Gastrocnemius medialis (tissue), 4 donors: ENCODE measurements at regions not wholly inside any gene's neighbourhood (a gene's known extent, or its start where the extent isn't known, plus 50 kb on each side); places are given as distances from the start of the nearest gene placed in this dataset.

ENCODE experiments used
- ATAC-seq, 2 donors: fragments of 150-250 bp; one replicate each; pipeline ENCODE4 v1.9.1; 2016
- DNase-seq, 2 donors: peaks; one replicate each; pipeline ENCODE4 v3.0.0-alpha.2; 2019
- H3K27ac ChIP-seq, 4 donors: fragments of 200-600 bp; sonication (generic); 1 replicate in 1 of 4; 2 replicates in 3 of 4; pipeline ENCODE4 v1.5.1; 2016 to 2018; ENCODE audit warnings: mild to moderate bottlenecking in 2 of 4, moderate library complexity in 1 of 4
- H3K27me3 ChIP-seq, 3 donors: fragments of 200-600 bp; sonication (generic) in 2 of 3; 1 replicate in 1 of 3; 2 replicates in 2 of 3; pipeline versions ENCODE4 v1.5.1 to v1.6.0; 2016 to 2019; ENCODE audit warnings: mild to moderate bottlenecking in 1 of 3, moderate library complexity in 1 of 3
- H3K36me3 ChIP-seq, 2 donors: fragments of 200-600 bp; sonication (generic) in 1 of 2; one replicate each; pipeline ENCODE4 v1.5.1; 2017 to 2018
- H3K4me1 ChIP-seq, 2 donors: fragments of 200-600 bp; sonication (generic) in 1 of 2; one replicate each; pipeline ENCODE4 v1.5.1; 2016 to 2017; ENCODE audit warnings: mild to moderate bottlenecking in 2 of 2
- H3K4me3 ChIP-seq, 4 donors: fragments of 200-600 bp; sonication (generic) in 3 of 4; 1 replicate in 1 of 4; 2 replicates in 3 of 4; pipeline ENCODE4 v1.5.1; 2016 to 2019; ENCODE audit warnings: mild to moderate bottlenecking in 2 of 4
- H3K9me3 ChIP-seq, 3 donors: fragments of 200-600 bp; sonication (generic) in 2 of 3; 1 replicate in 1 of 3; 2 replicates in 2 of 3; pipeline ENCODE4 v1.5.1; 2016 to 2019
- CTCF ChIP-seq, 5 experiments: fragments of 450-650 bp in 3 of 5; fragments of 200-600 bp in 2 of 5; sonication (generic) in 2 of 5; IDR thresholded peaks in 4 of 5; conservative IDR thresholded peaks in 1 of 5; 1 replicate in 4 of 5; 2 replicates in 1 of 5; pipeline ENCODE4 v1.5.1; 2016 to 2019; ENCODE audit warnings: antibody characterized with exemption in 5 of 5, mild to moderate bottlenecking in 3 of 5, moderate library complexity in 3 of 5
- POLR2A ChIP-seq, 2 donors: fragments of 450-650 bp; IDR thresholded peaks; one replicate each; pipeline ENCODE4 v1.6.1; 2017; ENCODE audit warnings: antibody characterized with exemption in 2 of 2, mild to moderate bottlenecking in 2 of 2, moderate library complexity in 2 of 2
- in situ Hi-C, 4 donors: fragments of 200-750 bp; cut with MboI; loops; one replicate each; pipeline versions ENCODE4 v1.15.0 to v1.8.0; 2017; ENCODE audit warnings: low sequenced_read_pairs in 4 of 4
- intact Hi-C: fragments of 100-400 bp; cut with DNase I; formaldehyde crosslinking; loops from one replicate; pipeline ENCODE4 v1.15.1; 2023; ENCODE audit warnings: low total_unique reads

GRCh38 chr1:234925440-234926263 lies 203.0 kb downstream of the TOMM20 start:
- in situ Hi-C loops: no loop called here
- intact Hi-C loops: no loop called here
- ATAC-seq (peak; percentile 70 to 92), DNase-seq (no peak)
- TF ChIP-seq CTCF (IDR thresholded peaks at IDR 0.05 in 4 of 5, conservative IDR thresholded peaks at IDR 0.05 in 1 of 5) (no peak), POLR2A (IDR thresholded peaks at IDR 0.05) (no peak)
- H3K27ac ChIP-seq: peak overlapping the region; percentile 50 to 67 (median 57)
- H3K9me3 ChIP-seq: no peaks in the 10 kb centered on the region
- no peaks in the 10 kb centered on the region for H3K27me3 ChIP-seq
- no peak overlapping the region for H3K4me3 ChIP-seq
- H3K4me1 ChIP-seq: peaks cover 22 to 27% of the 10 kb centered on the region in 2 donors
- no peaks in the 10 kb centered on the region for H3K36me3 ChIP-seq

GRCh38 chr1:234924450-234925355 lies 203.9 kb downstream of the TOMM20 start:
- TF ChIP-seq POLR2A (IDR thresholded peaks at IDR 0.05) (no peak), CTCF (IDR thresholded peaks at IDR 0.05 in 4 of 5, conservative IDR thresholded peaks at IDR 0.05 in 1 of 5) (no peak)
- Histone ChIP-seq H3K4me1 (peaks cover 26 to 29% of the 10 kb centered on the region in 2 donors), H3K27ac (peak overlapping the region; percentile 50 to 67 (median 57)), H3K4me3 (no peak overlapping the region), H3K27me3 (no peaks in the 10 kb centered on the region), H3K9me3 (no peaks in the 10 kb centered on the region), H3K36me3 (no peaks in the 10 kb centered on the region)
- ATAC-seq: no peak
- no peak for DNase-seq
- intact Hi-C loops: no loop called here
- in situ Hi-C loops: no loop called here

DNA sequence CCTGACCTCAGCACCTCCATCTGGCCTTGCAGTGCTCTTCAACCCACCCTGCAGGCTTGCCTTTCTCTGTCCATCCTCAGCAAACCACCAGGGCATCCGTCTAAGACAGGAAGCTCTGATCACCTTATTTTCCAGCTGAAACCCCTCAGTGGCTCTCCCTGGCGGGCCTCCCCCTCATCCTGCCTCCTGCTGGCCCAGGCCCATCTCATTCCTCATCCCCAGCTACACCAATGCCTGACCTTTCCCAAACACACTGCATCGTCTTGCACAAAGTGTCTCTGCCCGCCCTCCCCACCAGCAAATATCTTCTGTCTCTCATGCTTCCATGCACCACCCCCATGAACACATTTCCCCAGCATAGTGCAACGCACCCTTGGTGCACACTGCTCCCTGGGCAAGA lies 205.0 kb downstream of the TOMM20 start:
- no peaks in the 10 kb centered on the region for H3K27me3 ChIP-seq
- H3K36me3 ChIP-seq: no peaks in the 10 kb centered on the region
- no peaks in the 10 kb centered on the region for H3K9me3 ChIP-seq
- in situ Hi-C loops (no loop called here), intact Hi-C loops (no loop called here)
- ATAC-seq (no peak), DNase-seq (no peak)
- peaks cover 37 to 40% of the 10 kb centered on the region in 2 donors for H3K4me1 ChIP-seq
- TF ChIP-seq CTCF (IDR thresholded peaks at IDR 0.05 in 4 of 5, conservative IDR thresholded peaks at IDR 0.05 in 1 of 5) (no peak), POLR2A (IDR thresholded peaks at IDR 0.05) (no peak)
- H3K27ac ChIP-seq: no peak overlapping the region
- H3K4me3 ChIP-seq: no peak overlapping the region

DNA sequence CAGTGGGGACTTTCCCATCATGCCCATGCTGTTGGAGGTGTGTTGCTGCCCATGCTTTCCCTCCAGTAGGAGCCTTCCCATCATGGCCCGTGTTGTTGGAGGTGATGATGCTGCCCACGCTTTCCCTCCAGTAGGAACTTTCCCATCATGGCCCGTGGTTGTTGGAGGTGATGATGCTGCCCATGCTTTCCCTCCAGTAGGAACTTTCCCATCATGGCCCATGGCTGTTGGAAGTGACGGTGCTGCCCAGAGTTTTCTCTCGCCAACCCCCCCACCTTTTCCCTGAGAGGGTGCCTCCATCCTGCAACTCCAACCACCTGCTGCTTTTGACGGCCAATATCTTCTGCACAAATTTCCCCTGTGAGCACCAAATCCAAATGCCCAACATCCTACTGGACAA lies 205.7 kb downstream of the TOMM20 start:
- Histone ChIP-seq H3K4me3 (no peak overlapping the region), H3K27ac (peak overlapping the region in 1 of 4 donors; percentile 94), H3K9me3 (no peaks in the 10 kb centered on the region), H3K27me3 (no peaks in the 10 kb centered on the region), H3K4me1 (peaks cover 43 to 47% of the 10 kb centered on the region in 2 donors), H3K36me3 (no peaks in the 10 kb centered on the region)
- intact Hi-C loops (no loop called here), in situ Hi-C loops (no loop called here)
- TF ChIP-seq POLR2A (IDR thresholded peaks at IDR 0.05) (no peak), CTCF (IDR thresholded peaks at IDR 0.05 in 4 of 5, conservative IDR thresholded peaks at IDR 0.05 in 1 of 5) (no peak)
- DNase-seq (no peak), ATAC-seq (no peak)
